ENCODE measurements at regions not wholly inside any gene's neighbourhood (a gene's known extent, or its start where the extent isn't known, plus 50 kb on each side); places are given as distances from the start of the nearest gene placed in this dataset.

GRCh38 chr15:67922106-67922675 is 82.3 kb upstream of the RNU6-1 start:
- no peak for ATAC-seq (ENCODE audit: low read depth in 2 of 2)
- peaks cover 3 to 9% (median 5%) of the 10 kb centered on the region in 7 donors for H3K9me3 Mint-ChIP-seq
- Histone ChIP-seq H3K36me3 (ENCODE audit: control insufficient read depth, insufficient read depth, low read length) (no peaks in the 10 kb centered on the region), H3K27me3 (ENCODE audit: control insufficient read depth, insufficient read depth, low read length) (no peaks in the 10 kb centered on the region), H3K9me3 (ENCODE audit: control insufficient read depth in 2 of 2, low read length in 2 of 2) (no peaks in the 10 kb centered on the region), H3K4me3 (ENCODE audit: low read depth, low read length) (no peak overlapping the region), H3K4me1 (ENCODE audit: control insufficient read depth, insufficient read depth, low read length, poor library complexity, severe bottlenecking) (no peaks in the 10 kb centered on the region), H3K27ac (ENCODE audit: insufficient read depth, low read length, poor library complexity, severe bottlenecking) (no peak overlapping the region)
- no peaks in the 10 kb centered on the region for H3K36me3 Mint-ChIP-seq
- no peak overlapping the region for H3K27ac Mint-ChIP-seq
- no peaks in the 10 kb centered on the region for H3K4me1 Mint-ChIP-seq
- H3K4me3 Mint-ChIP-seq = no peak overlapping the region
- DNase-seq = no peak
- no peaks in the 10 kb centered on the region for H3K27me3 Mint-ChIP-seq

DNA sequence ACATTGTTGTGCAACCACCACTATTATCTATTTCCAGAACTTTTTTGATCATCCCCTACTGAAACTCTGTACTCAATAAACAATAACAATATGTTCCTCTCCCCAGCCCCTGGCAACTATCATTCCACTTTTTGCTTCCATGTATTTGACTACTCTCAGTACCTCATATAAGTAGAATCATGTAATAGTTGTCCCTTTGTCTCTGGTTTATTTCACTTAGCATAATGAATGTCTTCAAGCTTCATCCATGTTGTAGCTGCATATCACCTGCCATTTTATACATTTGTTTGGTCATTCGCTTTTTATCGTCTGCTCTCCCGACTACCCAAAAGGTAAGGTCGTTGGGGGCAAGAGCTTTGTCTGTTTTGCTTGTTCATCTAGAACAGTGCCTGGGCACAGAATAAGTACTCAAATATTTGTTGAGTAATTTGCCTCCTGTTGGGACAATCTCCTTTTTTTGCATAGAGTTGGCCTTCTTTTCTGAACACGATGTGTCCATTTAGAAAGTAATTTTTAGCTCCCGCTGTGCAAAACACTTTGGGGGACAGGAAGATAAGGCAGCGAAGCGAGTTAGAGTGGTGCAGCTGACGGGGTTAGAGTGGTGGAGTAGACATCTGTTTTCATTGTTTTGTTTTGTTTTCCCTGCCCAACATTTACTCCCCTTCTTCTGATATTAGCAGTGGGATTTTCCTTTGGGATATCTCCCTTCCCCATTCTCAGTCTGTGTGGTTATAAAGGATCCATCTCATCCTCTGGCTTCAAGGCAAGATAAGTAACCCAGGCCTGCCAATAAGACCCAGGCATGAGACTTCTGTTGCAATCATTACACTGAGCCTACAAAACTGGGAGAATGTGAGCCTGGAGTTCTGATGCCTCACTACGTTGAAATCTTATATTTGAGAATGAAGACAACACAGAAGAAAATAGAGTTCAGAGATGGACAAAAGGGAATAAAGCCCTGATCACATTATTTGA is 83.4 kb upstream of the RNU6-1 start:
- Histone ChIP-seq H3K9me3 (ENCODE audit: control insufficient read depth in 2 of 2, low read length in 2 of 2) (no peaks in the 10 kb centered on the region), H3K4me1 (ENCODE audit: control insufficient read depth, insufficient read depth, low read length, poor library complexity, severe bottlenecking) (no peaks in the 10 kb centered on the region), H3K4me3 (ENCODE audit: low read depth, low read length) (no peak overlapping the region), H3K27ac (ENCODE audit: insufficient read depth, low read length, poor library complexity, severe bottlenecking) (no peak overlapping the region), H3K36me3 (ENCODE audit: control insufficient read depth, insufficient read depth, low read length) (no peaks in the 10 kb centered on the region), H3K27me3 (ENCODE audit: control insufficient read depth, insufficient read depth, low read length) (no peaks in the 10 kb centered on the region)
- Mint-ChIP-seq H3K4me1 (no peaks in the 10 kb centered on the region), H3K9me3 (peaks cover 3 to 9% (median 3%) of the 10 kb centered on the region in 7 donors), H3K36me3 (no peaks in the 10 kb centered on the region), H3K4me3 (no peak overlapping the region), H3K27me3 (no peaks in the 10 kb centered on the region), H3K27ac (no peak overlapping the region)
- ATAC-seq (ENCODE audit: low read depth in 2 of 2) = no peak
- no peak for DNase-seq

DNA sequence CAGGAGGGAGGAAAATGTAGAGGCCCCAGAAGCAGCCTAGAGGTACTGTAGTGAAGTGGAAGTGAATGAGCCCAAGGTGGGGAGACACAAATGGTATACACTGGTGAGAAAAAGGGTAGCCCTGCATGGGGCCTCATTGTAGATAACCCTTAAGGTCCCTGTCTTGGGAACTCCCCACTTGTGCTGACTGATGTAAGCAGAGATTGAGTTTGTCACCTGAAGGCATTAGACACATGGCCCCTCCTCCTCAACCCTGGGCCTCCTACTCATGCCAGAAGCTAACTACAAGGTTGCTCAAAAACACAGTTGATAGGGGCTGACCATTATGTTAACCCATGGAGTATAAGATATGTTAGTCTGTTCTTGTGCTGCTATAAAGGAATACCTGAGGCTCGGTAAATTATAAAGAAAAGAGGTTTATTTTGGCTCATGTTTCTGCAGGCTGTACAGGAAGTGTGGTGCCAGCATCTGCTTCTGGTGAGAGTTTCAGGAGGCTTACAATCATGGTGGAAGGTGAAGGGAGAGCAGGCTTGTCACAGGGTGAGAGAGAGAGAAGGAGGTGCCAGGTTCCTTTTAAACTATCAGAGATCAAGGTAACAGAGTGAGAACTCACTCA is 84.6 kb upstream of the RNU6-1 start:
- H3K27me3 ChIP-seq (ENCODE audit: control insufficient read depth, insufficient read depth, low read length) = no peaks in the 10 kb centered on the region
- H3K4me1 Mint-ChIP-seq = no peaks in the 10 kb centered on the region
- H3K4me3 Mint-ChIP-seq = no peak overlapping the region
- no peak overlapping the region for H3K27ac ChIP-seq (ENCODE audit: insufficient read depth, low read length, poor library complexity, severe bottlenecking)
- H3K36me3 Mint-ChIP-seq = no peaks in the 10 kb centered on the region
- no peaks in the 10 kb centered on the region for H3K9me3 ChIP-seq (ENCODE audit: control insufficient read depth in 2 of 2, low read length in 2 of 2)
- no peak overlapping the region for H3K4me3 ChIP-seq (ENCODE audit: low read depth, low read length)
- H3K4me1 ChIP-seq (ENCODE audit: control insufficient read depth, insufficient read depth, low read length, poor library complexity, severe bottlenecking) = no peaks in the 10 kb centered on the region
- ATAC-seq (ENCODE audit: low read depth in 2 of 2) (no peak), DNase-seq (no peak)
- H3K27me3 Mint-ChIP-seq = no peaks in the 10 kb centered on the region
- H3K27ac Mint-ChIP-seq = no peak overlapping the region
- peaks cover 0 to 7% (median 3%) of the 10 kb centered on the region in 7 donors for H3K9me3 Mint-ChIP-seq
- no peaks in the 10 kb centered on the region for H3K36me3 ChIP-seq (ENCODE audit: control insufficient read depth, insufficient read depth, low read length)

DNA sequence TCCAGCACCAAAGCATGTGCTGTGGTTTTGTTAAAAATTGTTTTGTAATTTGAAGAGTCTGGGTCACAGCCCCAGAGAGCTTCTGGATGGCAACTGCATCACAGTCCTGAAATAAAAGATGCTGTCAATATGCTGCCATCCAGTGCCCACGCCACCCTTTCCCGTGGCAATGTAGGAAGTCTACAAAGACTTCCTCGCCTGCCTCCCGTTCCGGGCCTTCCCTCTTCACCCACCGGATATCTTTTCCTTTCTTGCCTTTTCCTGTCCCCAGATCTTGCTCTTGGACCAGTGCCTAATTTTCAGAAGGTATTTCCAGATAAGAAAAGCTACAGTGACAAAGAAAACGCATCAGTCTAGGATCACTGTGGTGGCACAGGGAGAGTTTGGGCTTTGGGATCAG is 85.3 kb upstream of the RNU6-1 start:
- Histone ChIP-seq H3K36me3 (ENCODE audit: control insufficient read depth, insufficient read depth, low read length) (no peaks in the 10 kb centered on the region), H3K4me3 (ENCODE audit: low read depth, low read length) (no peak overlapping the region), H3K27me3 (ENCODE audit: control insufficient read depth, insufficient read depth, low read length) (no peaks in the 10 kb centered on the region), H3K27ac (ENCODE audit: insufficient read depth, low read length, poor library complexity, severe bottlenecking) (no peak overlapping the region), H3K4me1 (ENCODE audit: control insufficient read depth, insufficient read depth, low read length, poor library complexity, severe bottlenecking) (no peaks in the 10 kb centered on the region), H3K9me3 (ENCODE audit: control insufficient read depth in 2 of 2, low read length in 2 of 2) (no peaks in the 10 kb centered on the region)
- Mint-ChIP-seq H3K4me1 (no peaks in the 10 kb centered on the region), H3K27me3 (no peaks in the 10 kb centered on the region), H3K27ac (no peak overlapping the region), H3K9me3 (peaks cover 0 to 7% (median 3%) of the 10 kb centered on the region in 7 donors), H3K4me3 (no peak overlapping the region), H3K36me3 (no peaks in the 10 kb centered on the region)
- DNase-seq (no peak), ATAC-seq (ENCODE audit: low read depth in 2 of 2) (no peak)

DNA sequence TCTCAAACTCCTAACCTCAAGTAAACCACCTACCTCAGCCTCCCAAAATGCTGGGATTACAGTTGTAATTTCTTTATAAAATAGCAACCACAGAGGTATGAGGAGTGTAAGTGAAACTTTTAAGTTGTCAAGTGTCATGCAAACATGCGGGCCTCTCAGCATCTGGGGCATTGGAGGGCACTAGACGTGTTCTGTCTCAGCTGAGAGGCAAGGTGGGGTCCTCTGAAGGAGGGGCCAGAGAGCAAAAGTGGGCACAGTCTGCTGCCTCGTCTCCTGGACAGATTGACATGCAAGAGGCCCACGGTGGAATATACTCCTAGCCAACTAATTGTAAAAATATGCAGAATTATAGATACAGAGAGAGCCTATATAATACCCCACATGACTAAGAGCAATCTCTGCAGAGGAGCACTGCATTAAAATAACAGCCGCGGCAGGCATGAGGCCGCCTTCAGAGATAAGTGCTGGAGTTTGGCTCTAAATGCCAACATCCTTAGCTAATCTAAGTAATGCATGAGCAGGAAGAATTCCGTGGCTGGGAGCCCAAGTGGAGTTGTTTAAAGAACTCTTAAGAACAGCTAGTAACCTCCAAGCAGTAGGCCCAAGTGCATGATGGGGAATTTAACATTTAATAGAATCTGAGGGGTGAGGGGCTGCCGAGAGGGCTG is 87.8 kb upstream of the RNU6-1 start:
- no peak overlapping the region for H3K4me3 Mint-ChIP-seq
- H3K36me3 Mint-ChIP-seq = no peaks in the 10 kb centered on the region
- Histone ChIP-seq H3K27me3 (ENCODE audit: control insufficient read depth, insufficient read depth, low read length) (no peaks in the 10 kb centered on the region), H3K27ac (ENCODE audit: insufficient read depth, low read length, poor library complexity, severe bottlenecking) (no peak overlapping the region), H3K4me3 (ENCODE audit: low read depth, low read length) (no peak overlapping the region), H3K36me3 (ENCODE audit: control insufficient read depth, insufficient read depth, low read length) (no peaks in the 10 kb centered on the region), H3K4me1 (ENCODE audit: control insufficient read depth, insufficient read depth, low read length, poor library complexity, severe bottlenecking) (no peaks in the 10 kb centered on the region), H3K9me3 (ENCODE audit: control insufficient read depth in 2 of 2, low read length in 2 of 2) (no peaks in the 10 kb centered on the region)
- peaks cover 0 to 5% (median 3%) of the 10 kb centered on the region in 7 donors for H3K9me3 Mint-ChIP-seq
- no peak for ATAC-seq (ENCODE audit: low read depth in 2 of 2)
- no peak overlapping the region for H3K27ac Mint-ChIP-seq
- H3K27me3 Mint-ChIP-seq = peaks cover 5% of the 10 kb centered on the region
- no peak for DNase-seq
- H3K4me1 Mint-ChIP-seq = no peaks in the 10 kb centered on the region

DNA sequence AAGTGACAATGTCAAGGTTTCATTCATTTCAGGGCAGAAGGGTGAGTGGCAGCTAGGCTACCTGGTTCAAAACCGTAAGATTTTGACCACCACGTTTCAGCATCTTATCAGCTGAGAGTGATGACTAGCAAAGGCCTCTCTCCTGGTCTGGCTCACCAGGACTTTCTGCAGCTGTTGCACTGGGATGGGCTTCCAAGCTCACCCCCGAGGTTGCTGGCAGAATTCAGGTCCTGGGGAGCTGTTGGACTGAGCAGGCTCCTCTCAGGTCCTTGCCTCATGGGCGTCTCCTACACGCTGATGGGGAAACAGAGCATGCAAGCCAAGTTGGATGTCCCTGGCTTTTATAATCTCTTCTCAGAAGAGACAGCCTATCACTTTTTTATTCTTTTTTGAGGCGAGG is 88.8 kb upstream of the RNU6-1 start:
- Histone ChIP-seq H3K9me3 (ENCODE audit: control insufficient read depth in 2 of 2, low read length in 2 of 2) (no peaks in the 10 kb centered on the region), H3K27ac (ENCODE audit: insufficient read depth, low read length, poor library complexity, severe bottlenecking) (no peak overlapping the region), H3K27me3 (ENCODE audit: control insufficient read depth, insufficient read depth, low read length) (no peaks in the 10 kb centered on the region), H3K4me3 (ENCODE audit: low read depth, low read length) (no peak overlapping the region), H3K36me3 (ENCODE audit: control insufficient read depth, insufficient read depth, low read length) (no peaks in the 10 kb centered on the region), H3K4me1 (ENCODE audit: control insufficient read depth, insufficient read depth, low read length, poor library complexity, severe bottlenecking) (no peaks in the 10 kb centered on the region)
- H3K9me3 Mint-ChIP-seq = peaks cover 0 to 4% (median 2%) of the 10 kb centered on the region in 7 donors
- ATAC-seq (ENCODE audit: low read depth in 2 of 2) (no peak), DNase-seq (no peak)
- H3K27me3 Mint-ChIP-seq = peaks cover 5% of the 10 kb centered on the region
- H3K36me3 Mint-ChIP-seq = no peaks in the 10 kb centered on the region
- H3K4me1 Mint-ChIP-seq = no peaks in the 10 kb centered on the region
- no peak overlapping the region for H3K4me3 Mint-ChIP-seq
- H3K27ac Mint-ChIP-seq = no peak overlapping the region

DNA sequence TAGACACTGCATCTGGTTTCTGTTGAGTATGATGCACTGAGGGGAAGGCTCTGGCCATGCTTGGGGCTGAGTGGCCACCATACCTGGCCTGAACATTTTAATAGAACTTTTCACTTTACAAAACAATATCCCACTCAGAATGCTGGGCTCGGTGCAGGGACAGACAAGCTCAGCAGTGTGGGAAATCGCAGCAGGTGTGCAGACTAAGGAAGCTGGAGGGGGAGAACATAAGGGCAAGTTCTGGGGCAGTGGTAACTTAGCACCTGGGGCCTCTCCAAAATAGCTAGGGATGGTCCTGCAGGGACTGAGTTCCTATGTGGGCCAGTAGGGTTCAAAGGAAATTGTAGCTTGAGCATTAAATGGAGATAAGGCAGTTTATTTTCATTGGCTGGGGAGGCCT is 90.9 kb upstream of the RNU6-1 start:
- H3K27ac ChIP-seq (ENCODE audit: insufficient read depth, low read length, poor library complexity, severe bottlenecking) = no peak overlapping the region
- Mint-ChIP-seq H3K9me3 (peaks cover 0 to 3% (median 0%) of the 10 kb centered on the region in 7 donors), H3K4me3 (no peak overlapping the region), H3K27me3 (peaks cover 5% of the 10 kb centered on the region), H3K36me3 (no peaks in the 10 kb centered on the region), H3K4me1 (no peaks in the 10 kb centered on the region), H3K27ac (no peak overlapping the region)
- no peak for ATAC-seq (ENCODE audit: low read depth in 2 of 2)
- no peaks in the 10 kb centered on the region for H3K4me1 ChIP-seq (ENCODE audit: control insufficient read depth, insufficient read depth, low read length, poor library complexity, severe bottlenecking)
- DNase-seq = no peak
- H3K27me3 ChIP-seq (ENCODE audit: control insufficient read depth, insufficient read depth, low read length) = no peaks in the 10 kb centered on the region
- no peaks in the 10 kb centered on the region for H3K36me3 ChIP-seq (ENCODE audit: control insufficient read depth, insufficient read depth, low read length)
- H3K9me3 ChIP-seq (ENCODE audit: control insufficient read depth in 2 of 2, low read length in 2 of 2) = no peaks in the 10 kb centered on the region
- H3K4me3 ChIP-seq (ENCODE audit: low read depth, low read length) = no peak overlapping the region
